ENCODE measurements at regions not wholly inside any gene's neighbourhood (a gene's known extent, or its start where the extent isn't known, plus 50 kb on each side); places are given as distances from the start of the nearest gene placed in this dataset.

DNA sequence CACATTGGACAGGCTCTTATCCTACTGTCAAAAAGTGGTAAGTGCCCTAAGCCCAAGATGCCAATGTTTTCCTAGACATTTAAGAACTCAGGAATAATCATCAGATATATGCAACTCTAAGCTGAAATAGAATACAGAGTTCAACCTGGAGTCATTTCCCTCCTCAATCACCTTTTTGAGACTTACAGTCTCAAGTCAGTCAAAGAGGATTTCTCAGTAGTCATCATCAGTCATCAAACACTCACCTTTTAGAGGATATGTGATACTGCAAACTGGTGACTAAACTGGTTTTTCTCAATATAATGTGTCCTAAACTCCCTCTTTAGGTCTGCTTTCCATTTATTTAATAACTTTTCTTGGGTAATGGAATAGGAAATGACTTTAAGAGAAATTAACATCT lies 145.3 kb upstream of the ADAMTS5 start:
- no peak for TF ChIP-seq POLR2AphosphoS5 (IDR thresholded peaks at IDR 0.05)
- TF ChIP-seq, protein P1, sequence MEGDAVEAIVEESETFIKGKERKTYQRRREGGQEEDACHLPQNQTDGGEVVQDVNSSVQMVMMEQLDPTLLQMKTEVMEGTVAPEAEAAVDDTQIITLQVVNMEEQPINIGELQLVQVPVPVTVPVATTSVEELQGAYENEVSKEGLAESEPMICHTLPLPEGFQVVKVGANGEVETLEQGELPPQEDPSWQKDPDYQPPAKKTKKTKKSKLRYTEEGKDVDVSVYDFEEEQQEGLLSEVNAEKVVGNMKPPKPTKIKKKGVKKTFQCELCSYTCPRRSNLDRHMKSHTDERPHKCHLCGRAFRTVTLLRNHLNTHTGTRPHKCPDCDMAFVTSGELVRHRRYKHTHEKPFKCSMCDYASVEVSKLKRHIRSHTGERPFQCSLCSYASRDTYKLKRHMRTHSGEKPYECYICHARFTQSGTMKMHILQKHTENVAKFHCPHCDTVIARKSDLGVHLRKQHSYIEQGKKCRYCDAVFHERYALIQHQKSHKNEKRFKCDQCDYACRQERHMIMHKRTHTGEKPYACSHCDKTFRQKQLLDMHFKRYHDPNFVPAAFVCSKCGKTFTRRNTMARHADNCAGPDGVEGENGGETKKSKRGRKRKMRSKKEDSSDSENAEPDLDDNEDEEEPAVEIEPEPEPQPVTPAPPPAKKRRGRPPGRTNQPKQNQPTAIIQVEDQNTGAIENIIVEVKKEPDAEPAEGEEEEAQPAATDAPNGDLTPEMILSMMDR (IDR thresholded peaks at IDR 0.05) = no peak
- no peak for TF ChIP-seq POLR2A (IDR thresholded peaks at IDR 0.05)
